HL-60 (cell line): ENCODE measurements at regions not wholly inside any gene's neighbourhood (a gene's known extent, or its start where the extent isn't known, plus 50 kb on each side); places are given as distances from the start of the nearest gene placed in this dataset.

ENCODE experiments used
- DNase-seq, 2 experiments: peaks; one replicate each; pipeline ENCODE4 v3.0.0-alpha.2; 2010 to 2020; ENCODE audit warnings: low read depth in 1 of 2, low spot score in 1 of 2
- H3K27ac ChIP-seq: fragments of 250-450 bp; sonication (Bioruptor Pico); replicated peaks from 2 replicates; pipeline ENCODE4 v1.5.1; 2020; ENCODE audit warnings: mild to moderate bottlenecking, moderate library complexity
- H3K27me3 ChIP-seq: fragments of 250-450 bp; sonication (Bioruptor Pico); 2 replicates; pipeline ENCODE4 v1.5.1; 2021; ENCODE audit warnings: mild to moderate bottlenecking, moderate library complexity; ENCODE audit not compliant: insufficient read depth, poor library complexity, severe bottlenecking
- H3K4me3 ChIP-seq: replicated peaks from 2 replicates; pipeline ENCODE4 v1.5.1; 2011; ENCODE audit warnings: mild to moderate bottlenecking, control low read depth, low read length; ENCODE audit not compliant: insufficient read depth
- GABPA ChIP-seq: IDR thresholded peaks from 2 replicates; pipeline ENCODE4 v1.6.1; 2012; ENCODE audit warnings: low read depth
- POLR2AphosphoS5 ChIP-seq: IDR thresholded peaks from 2 replicates; pipeline ENCODE4 v1.6.1; 2012; ENCODE audit warnings: low read depth
- SPI1 ChIP-seq: IDR thresholded peaks from 2 replicates; pipeline ENCODE4 v1.6.1; 2012; ENCODE audit warnings: low read depth, mild to moderate bottlenecking, borderline replicate concordance
- TF ChIP-seq, protein P1 (sequence below): IDR thresholded peaks from 2 replicates; pipeline ENCODE4 v1.6.1; 2012; ENCODE audit warnings: low read depth; ENCODE audit not compliant: insufficient replicate concordance
- TF ChIP-seq, protein P2 (sequence below): IDR thresholded peaks from one replicate; pipeline ENCODE4 v1.5.1; 2011; ENCODE audit warnings: low read length, control low read depth, inconsistent platforms; ENCODE audit not compliant: insufficient read depth

DNA sequence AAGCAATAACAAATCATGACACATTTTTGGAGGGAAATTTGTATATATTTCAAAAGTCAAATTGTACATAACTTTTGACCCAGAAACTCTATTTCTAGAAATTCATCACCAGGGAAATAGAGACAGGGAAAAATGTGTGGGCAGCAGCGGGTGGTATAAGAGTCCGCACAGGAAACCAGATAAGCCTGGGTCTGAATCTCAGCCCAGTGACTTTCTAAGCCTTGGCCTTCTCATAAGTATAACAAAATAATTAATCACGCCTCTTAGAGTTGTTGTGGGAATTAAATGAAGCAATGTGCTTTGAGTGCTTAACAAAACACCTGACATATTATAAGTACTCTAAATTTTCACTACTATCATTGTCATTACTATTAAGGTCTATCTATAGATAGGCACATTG, 149.2 kb upstream of the DAP start:
- no peak for DNase-seq
- H3K27me3 ChIP-seq, result peaks cover 3% of the 10 kb centered on the region
- no peak overlapping the region for H3K4me3 ChIP-seq
- TF ChIP-seq, protein P1, sequence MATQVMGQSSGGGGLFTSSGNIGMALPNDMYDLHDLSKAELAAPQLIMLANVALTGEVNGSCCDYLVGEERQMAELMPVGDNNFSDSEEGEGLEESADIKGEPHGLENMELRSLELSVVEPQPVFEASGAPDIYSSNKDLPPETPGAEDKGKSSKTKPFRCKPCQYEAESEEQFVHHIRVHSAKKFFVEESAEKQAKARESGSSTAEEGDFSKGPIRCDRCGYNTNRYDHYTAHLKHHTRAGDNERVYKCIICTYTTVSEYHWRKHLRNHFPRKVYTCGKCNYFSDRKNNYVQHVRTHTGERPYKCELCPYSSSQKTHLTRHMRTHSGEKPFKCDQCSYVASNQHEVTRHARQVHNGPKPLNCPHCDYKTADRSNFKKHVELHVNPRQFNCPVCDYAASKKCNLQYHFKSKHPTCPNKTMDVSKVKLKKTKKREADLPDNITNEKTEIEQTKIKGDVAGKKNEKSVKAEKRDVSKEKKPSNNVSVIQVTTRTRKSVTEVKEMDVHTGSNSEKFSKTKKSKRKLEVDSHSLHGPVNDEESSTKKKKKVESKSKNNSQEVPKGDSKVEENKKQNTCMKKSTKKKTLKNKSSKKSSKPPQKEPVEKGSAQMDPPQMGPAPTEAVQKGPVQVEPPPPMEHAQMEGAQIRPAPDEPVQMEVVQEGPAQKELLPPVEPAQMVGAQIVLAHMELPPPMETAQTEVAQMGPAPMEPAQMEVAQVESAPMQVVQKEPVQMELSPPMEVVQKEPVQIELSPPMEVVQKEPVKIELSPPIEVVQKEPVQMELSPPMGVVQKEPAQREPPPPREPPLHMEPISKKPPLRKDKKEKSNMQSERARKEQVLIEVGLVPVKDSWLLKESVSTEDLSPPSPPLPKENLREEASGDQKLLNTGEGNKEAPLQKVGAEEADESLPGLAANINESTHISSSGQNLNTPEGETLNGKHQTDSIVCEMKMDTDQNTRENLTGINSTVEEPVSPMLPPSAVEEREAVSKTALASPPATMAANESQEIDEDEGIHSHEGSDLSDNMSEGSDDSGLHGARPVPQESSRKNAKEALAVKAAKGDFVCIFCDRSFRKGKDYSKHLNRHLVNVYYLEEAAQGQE, result no peak
- TF ChIP-seq, protein P2, sequence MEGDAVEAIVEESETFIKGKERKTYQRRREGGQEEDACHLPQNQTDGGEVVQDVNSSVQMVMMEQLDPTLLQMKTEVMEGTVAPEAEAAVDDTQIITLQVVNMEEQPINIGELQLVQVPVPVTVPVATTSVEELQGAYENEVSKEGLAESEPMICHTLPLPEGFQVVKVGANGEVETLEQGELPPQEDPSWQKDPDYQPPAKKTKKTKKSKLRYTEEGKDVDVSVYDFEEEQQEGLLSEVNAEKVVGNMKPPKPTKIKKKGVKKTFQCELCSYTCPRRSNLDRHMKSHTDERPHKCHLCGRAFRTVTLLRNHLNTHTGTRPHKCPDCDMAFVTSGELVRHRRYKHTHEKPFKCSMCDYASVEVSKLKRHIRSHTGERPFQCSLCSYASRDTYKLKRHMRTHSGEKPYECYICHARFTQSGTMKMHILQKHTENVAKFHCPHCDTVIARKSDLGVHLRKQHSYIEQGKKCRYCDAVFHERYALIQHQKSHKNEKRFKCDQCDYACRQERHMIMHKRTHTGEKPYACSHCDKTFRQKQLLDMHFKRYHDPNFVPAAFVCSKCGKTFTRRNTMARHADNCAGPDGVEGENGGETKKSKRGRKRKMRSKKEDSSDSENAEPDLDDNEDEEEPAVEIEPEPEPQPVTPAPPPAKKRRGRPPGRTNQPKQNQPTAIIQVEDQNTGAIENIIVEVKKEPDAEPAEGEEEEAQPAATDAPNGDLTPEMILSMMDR, result no peak
- TF ChIP-seq SPI1 (no peak), GABPA (no peak)
- H3K27ac ChIP-seq, result no peak overlapping the region

DNA sequence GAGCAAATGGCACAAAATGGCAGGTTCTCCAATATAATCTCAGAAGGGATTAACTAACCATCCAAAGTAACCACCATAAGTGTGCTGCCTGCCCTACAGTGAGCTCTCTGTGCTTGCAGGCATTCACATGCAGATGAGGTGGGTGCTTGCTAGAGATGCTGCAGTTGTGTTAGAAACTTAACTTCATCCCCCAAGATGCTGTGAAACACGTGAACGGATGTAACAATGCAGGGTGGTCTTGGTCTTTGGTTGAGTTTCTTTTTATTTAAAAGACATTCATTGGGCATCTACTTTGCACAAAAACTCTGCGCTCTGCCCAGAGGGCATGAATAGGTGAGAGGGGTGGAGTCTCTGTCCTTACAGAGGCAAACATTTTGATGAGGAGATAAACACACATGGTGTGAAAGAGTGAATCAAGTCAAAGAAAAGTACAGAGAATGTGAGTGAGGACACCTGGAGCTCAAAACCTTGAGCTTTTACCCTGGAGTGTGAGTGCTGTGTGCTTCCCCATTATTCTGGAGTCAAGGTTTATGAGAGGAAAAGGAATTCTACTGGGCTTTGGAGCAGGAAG, 143.9 kb upstream of the DAP start:
- no peak for DNase-seq
- TF ChIP-seq, protein P1, result no peak
- TF ChIP-seq POLR2AphosphoS5 (no peak), GABPA (no peak), SPI1 (no peak)
- TF ChIP-seq, protein P2, result no peak
- H3K27ac ChIP-seq, result no peak overlapping the region
- no peak overlapping the region for H3K4me3 ChIP-seq
- H3K27me3 ChIP-seq, result peaks cover 11% of the 10 kb centered on the region

DNA sequence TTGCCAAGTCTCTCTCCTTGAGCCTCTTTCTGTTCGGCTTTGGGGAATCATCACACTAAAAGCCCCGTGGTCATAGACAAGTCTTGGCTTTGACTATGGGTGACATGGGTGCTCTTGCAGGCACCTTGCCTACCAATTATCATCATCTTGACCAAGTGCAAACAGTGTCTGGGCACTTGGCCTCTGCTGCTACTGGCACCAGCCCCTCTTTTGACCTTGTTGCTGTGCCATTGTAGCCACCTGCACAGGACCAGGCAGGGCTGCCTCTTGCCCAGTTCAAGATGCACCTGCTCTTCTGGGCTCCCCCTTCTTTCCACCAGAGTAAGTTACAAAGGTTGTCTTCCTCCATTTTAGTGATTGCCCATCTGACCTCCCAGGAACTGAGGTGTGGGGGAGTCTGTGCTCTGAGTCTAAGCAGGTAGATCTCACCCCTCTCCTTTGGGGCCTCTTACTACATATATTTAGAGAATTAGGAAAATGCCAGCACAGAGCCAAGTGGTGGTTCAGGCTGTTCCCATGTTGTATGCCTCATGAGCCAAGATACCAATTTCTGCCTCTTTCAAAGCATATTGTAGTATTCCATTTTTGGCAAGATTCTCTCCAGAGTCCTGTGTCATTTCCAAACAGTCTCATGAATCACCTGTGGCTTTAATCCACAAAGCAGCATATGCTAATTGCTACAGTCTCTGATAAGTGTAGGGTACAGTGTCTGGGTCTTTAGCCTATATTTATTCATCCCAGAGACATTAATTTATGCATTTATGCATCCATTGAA, 142.9 kb upstream of the DAP start:
- Histone ChIP-seq H3K4me3 (no peak overlapping the region), H3K27ac (no peak overlapping the region), H3K27me3 (peaks cover 11% of the 10 kb centered on the region)
- TF ChIP-seq, protein P1, result no peak
- no peak for TF ChIP-seq POLR2AphosphoS5
- TF ChIP-seq SPI1, result no peak
- TF ChIP-seq, protein P2, result no peak
- no peak for TF ChIP-seq GABPA
- no peak for DNase-seq
